ENCODE measurements at regions not wholly inside any gene's neighbourhood (a gene's known extent, or its start where the extent isn't known, plus 50 kb on each side); places are given as distances from the start of the nearest gene placed in this dataset.

GRCh38 chr6:5869676-5870075 is 137.0 kb downstream of the NRN1 start (continued):
- TF ChIP-seq AFF4 (CRISPR knock-in tag; IDR thresholded peaks at IDR 0.05; ENCODE audit: borderline replicate concordance) (no peak), CTCF (IDR thresholded peaks at IDR 0.05) (no peak), ZNF232 (CRISPR knock-in tag; IDR thresholded peaks at IDR 0.05) (no peak), E2F1 (CRISPR knock-in tag; IDR thresholded peaks at IDR 0.05) (no peak), NFYB (CRISPR knock-in tag; conservative IDR thresholded peaks at IDR 0.05; ENCODE audit: low read depth) (no peak), FOXP1 (CRISPR knock-in tag; IDR thresholded peaks at IDR 0.05; ENCODE audit: borderline replicate concordance) (no peak), ZNF121 (CRISPR knock-in tag; IDR thresholded peaks at IDR 0.05) (no peak), ZNF671 (CRISPR knock-in tag; IDR thresholded peaks at IDR 0.05) (no peak), AR (CRISPR knock-in tag; IDR thresholded peaks at IDR 0.05) (no peak)

- ChIA-PET POLR2A (no interaction called here), CTCF (no interaction called here)
- H3K4me1 Mint-ChIP-seq = no peaks in the 10 kb centered on the region
- H3K9me3 Mint-ChIP-seq = peaks cover 29% of the 10 kb centered on the region
- H3K27ac Mint-ChIP-seq = no peak overlapping the region
- H3K4me3 Mint-ChIP-seq = no peak overlapping the region
- no peak for DNase-seq (ENCODE audit: low spot score)
- H3K36me3 Mint-ChIP-seq = peaks cover 7% of the 10 kb centered on the region
- peaks cover 11% of the 10 kb centered on the region for H3K27me3 Mint-ChIP-seq (ENCODE audit: low read depth)
- ATAC-seq = no peak
- TF ChIP-seq NR3C1 (CRISPR knock-in tag; conservative IDR thresholded peaks at IDR 0.05; ENCODE audit: low read depth) (no peak), IRF2 (CRISPR knock-in tag; IDR thresholded peaks at IDR 0.05; ENCODE audit: borderline replicate concordance, low read depth) (no peak), TEAD1 (CRISPR knock-in tag; IDR thresholded peaks at IDR 0.05) (no peak), EMX1 (CRISPR knock-in tag; IDR thresholded peaks at IDR 0.05) (no peak), ATF1 (CRISPR knock-in tag; IDR thresholded peaks at IDR 0.05) (no peak), ESRRA (CRISPR knock-in tag; IDR thresholded peaks at IDR 0.05; ENCODE audit: borderline replicate concordance) (no peak), CREB1 (CRISPR knock-in tag; IDR thresholded peaks at IDR 0.05) (no peak), JUN (CRISPR knock-in tag; IDR thresholded peaks at IDR 0.05) (no peak), ZNF425 (CRISPR knock-in tag; conservative IDR thresholded peaks at IDR 0.05) (no peak), CDX4 (CRISPR knock-in tag; IDR thresholded peaks at IDR 0.05; ENCODE audit: borderline replicate concordance) (no peak), MAX (CRISPR knock-in tag; IDR thresholded peaks at IDR 0.05) (no peak), PRDM15 (CRISPR knock-in tag; IDR thresholded peaks at IDR 0.05) (no peak), ZNF232 (CRISPR knock-in tag; IDR thresholded peaks at IDR 0.05) (no peak)
Observed at GRCh38 chr6:5869261-5869660, 137.5 kb downstream of the NRN1 start.

Data from WTC11 (cell line).